ENCODE measurements at regions not wholly inside any gene's neighbourhood (a gene's known extent, or its start where the extent isn't known, plus 50 kb on each side); places are given as distances from the start of the nearest gene placed in this dataset.

DNA sequence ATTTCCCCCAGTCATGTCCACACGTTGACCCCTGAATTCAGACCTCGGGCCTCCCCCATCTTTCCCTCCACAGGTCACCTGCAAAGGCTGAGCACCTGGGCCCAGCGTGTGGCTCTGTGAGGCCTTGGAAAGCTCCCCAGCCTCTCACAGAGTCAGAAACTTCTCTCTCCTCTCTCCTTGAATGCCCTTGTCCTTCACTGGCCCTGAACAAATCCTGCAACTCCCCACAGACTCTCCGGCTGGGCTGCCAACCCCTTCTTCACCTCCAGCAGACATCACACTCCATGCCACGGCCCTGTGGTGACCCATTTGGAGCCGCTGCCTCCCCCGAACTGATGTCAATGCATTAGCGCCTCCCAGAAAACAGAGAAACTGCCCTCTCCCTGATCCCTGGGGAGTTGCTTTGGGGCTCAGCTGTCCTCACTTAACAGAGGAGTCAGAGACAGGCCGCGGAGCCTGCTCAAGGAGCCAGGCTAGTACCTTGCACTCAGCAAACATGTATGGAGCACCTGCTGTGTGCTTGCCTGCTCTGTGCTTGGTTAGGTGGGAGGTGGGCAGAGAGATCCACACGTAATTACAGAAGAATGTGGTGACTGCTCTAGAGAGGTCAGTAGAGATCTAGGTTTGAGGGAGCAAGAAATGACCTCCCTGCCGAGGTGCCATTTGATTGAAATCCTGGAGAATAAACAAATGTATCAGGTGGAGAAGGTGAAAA is 99.2 kb upstream of the PWP1 start:
- TF ChIP-seq CTCF (IDR thresholded peaks at IDR 0.05) (no peak), POLR2A (IDR thresholded peaks at IDR 0.05) (no peak)

Measured in testis (tissue), 2 donors.